Thymus (tissue), 11 donors: ENCODE measurements at regions not wholly inside any gene's neighbourhood (a gene's known extent, or its start where the extent isn't known, plus 50 kb on each side); places are given as distances from the start of the nearest gene placed in this dataset.

Source experiments
- DNase-seq, 9 donors: peaks; one replicate each; pipeline ENCODE4 v3.0.0-alpha.2; 2013; ENCODE audit warnings: low spot score in 9 of 9, low read depth in 6 of 9, missing footprints in 1 of 9
- H3K27ac ChIP-seq, 2 donors: one replicate each; pipeline ENCODE4 v1.5.1; 2013; ENCODE audit warnings: control low read depth in 1 of 2, low read depth in 1 of 2, low read length in 1 of 2, mild to moderate bottlenecking in 1 of 2, moderate library complexity in 1 of 2
- H3K27me3 ChIP-seq, 2 donors: one replicate each; pipeline ENCODE4 v1.5.1; 2013; ENCODE audit warnings: low read length in 1 of 2; ENCODE audit not compliant: control insufficient read depth in 2 of 2, insufficient read depth in 1 of 2
- H3K36me3 ChIP-seq, 2 donors: one replicate each; pipeline ENCODE4 v1.5.1; 2013; ENCODE audit warnings: low read length in 1 of 2, mild to moderate bottlenecking in 1 of 2, moderate library complexity in 1 of 2; ENCODE audit not compliant: control insufficient read depth in 2 of 2, insufficient read depth in 2 of 2
- H3K4me1 ChIP-seq, 2 donors: one replicate each; pipeline ENCODE4 v1.5.1; 2013; ENCODE audit warnings: low read length in 2 of 2; ENCODE audit not compliant: control insufficient read depth in 2 of 2, insufficient read depth in 2 of 2
- H3K4me3 ChIP-seq, 2 donors: one replicate each; pipeline ENCODE4 v1.5.1; 2013; ENCODE audit warnings: low read length in 2 of 2, control low read depth in 1 of 2, mild to moderate bottlenecking in 1 of 2
- H3K9me3 ChIP-seq, 2 donors: one replicate each; pipeline ENCODE4 v1.5.1; 2013; ENCODE audit warnings: low read length in 1 of 2, mild to moderate bottlenecking in 1 of 2; ENCODE audit not compliant: control insufficient read depth in 2 of 2, insufficient read depth in 1 of 2
- WGBS: extraction: QIAGEN DNeasy Blood & Tissue Kit; methylation state at CpG from one replicate; pipeline ENCODE4 v1.1.7; 2013; 5-methylcytosine and 5-hydroxymethylcytosine counted together
- donor health status: healthy.

- no peaks in the 10 kb centered on the region for H3K36me3 ChIP-seq
- peak overlapping the region in 1 of 2 donors; percentile 33 for H3K27ac ChIP-seq
- peaks cover 15 to 22% of the 10 kb centered on the region in 2 donors for H3K4me1 ChIP-seq
- 94% methylated on average over 3 of the region's 3 CpGs for WGBS
- H3K9me3 ChIP-seq = peaks cover 0 to 1% of the 10 kb centered on the region in 2 donors
- DNase-seq = no peak
- H3K4me3 ChIP-seq = no peak overlapping the region
- H3K27me3 ChIP-seq = no peaks in the 10 kb centered on the region
Observed at GRCh38 chr3:177746337-177746933, 549.2 kb upstream of the TBL1XR1 start.

DNA sequence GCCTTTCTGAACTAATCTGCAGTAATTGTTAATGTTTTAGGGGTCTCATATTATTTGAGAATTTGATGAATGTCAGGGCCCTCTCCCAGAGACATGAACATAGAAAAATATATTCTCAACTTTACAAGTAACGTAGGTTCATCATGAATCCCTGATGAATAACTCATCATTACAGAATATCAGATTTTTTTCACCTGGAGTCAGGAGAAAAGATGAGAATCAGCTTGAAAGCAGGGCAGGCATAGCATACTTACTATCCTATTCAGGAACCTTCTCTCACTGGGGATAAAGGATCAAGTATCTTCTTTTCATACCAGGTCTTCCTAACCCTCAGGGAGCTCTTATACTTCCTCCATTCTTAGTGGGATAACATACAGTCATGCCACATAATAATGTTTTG is 552.6 kb upstream of the TBL1XR1 start:
- Histone ChIP-seq H3K36me3 (no peaks in the 10 kb centered on the region), H3K4me1 (peaks cover 28 to 37% of the 10 kb centered on the region in 2 donors), H3K9me3 (peaks cover 0 to 3% of the 10 kb centered on the region in 2 donors), H3K27ac (no peak overlapping the region), H3K27me3 (no peaks in the 10 kb centered on the region), H3K4me3 (no peak overlapping the region)
- no peak for DNase-seq
- WGBS = 97% methylated on average over 1 of the region's 1 CpG

DNA sequence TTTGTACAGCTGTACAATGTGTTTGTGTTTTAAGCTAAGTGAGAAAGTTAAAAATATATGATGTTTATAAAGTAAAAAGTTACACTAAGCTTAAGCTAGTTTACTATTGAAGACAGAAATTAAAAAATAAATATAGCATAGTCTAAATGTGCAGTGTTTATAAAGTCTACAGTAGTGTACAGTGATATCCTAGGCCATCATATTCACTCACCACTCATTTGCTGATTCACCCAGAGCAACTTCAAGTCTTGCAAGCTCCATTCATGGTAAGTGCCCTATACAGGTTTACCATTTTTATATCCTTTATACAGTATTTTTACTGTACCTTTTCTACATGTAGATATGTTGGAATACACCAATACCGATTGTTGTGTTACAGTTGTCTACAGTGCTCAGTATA is 553.2 kb upstream of the TBL1XR1 start:
- 99% methylated on average over 1 of the region's 1 CpG for WGBS
- no peaks in the 10 kb centered on the region for H3K36me3 ChIP-seq
- no peak overlapping the region for H3K4me3 ChIP-seq

GRCh38 chr3:177751770-177752169 is 554.5 kb upstream of the TBL1XR1 start:
- DNase-seq = peak; percentile 43 to 85 (median 65)

More for the DNA sequence above, 553.2 kb upstream of the TBL1XR1 start:
- H3K27ac ChIP-seq = no peak overlapping the region
- DNase-seq = no peak
- H3K27me3 ChIP-seq = no peaks in the 10 kb centered on the region
- H3K4me1 ChIP-seq = peaks cover 28 to 37% of the 10 kb centered on the region in 2 donors
- H3K9me3 ChIP-seq = peaks cover 0 to 3% of the 10 kb centered on the region in 2 donors

DNA sequence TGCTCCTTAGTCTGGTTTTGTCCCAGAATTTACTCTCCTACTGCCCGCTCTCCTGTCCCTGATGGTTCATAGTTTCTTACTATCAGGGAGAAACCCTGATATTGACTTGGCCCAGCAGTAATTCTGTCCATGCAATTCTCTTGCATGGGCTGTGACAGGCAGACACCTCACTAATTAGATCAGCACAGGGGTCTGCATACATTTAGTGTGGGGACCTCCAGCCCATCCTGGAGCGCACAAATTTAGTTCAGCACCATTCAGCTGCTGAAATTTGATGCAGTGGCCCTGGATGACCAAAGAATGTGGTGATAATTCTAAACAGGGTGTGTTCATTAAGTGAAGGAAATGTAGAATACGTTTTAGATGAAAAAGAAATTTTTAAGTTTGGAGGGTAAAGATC is 555.5 kb upstream of the TBL1XR1 start:
- Histone ChIP-seq H3K36me3 (no peaks in the 10 kb centered on the region), H3K4me3 (no peak overlapping the region), H3K4me1 (peaks cover 28 to 34% of the 10 kb centered on the region in 2 donors), H3K27ac (peak overlapping the region in 1 of 2 donors; percentile 78), H3K9me3 (peaks cover 0 to 8% of the 10 kb centered on the region in 2 donors), H3K27me3 (no peaks in the 10 kb centered on the region)
- DNase-seq = no peak
- 94% methylated on average over 3 of the region's 3 CpGs for WGBS

More at GRCh38 chr3:177751770-177752169, 554.5 kb upstream of the TBL1XR1 start:
- no peaks in the 10 kb centered on the region for H3K27me3 ChIP-seq
- H3K4me3 ChIP-seq = no peak overlapping the region
- WGBS = 34% methylated on average over 4 of the region's 4 CpGs
- H3K9me3 ChIP-seq = peaks cover 0 to 3% of the 10 kb centered on the region in 2 donors
- no peaks in the 10 kb centered on the region for H3K36me3 ChIP-seq
- peak overlapping the region; percentile 66 to 88 for H3K27ac ChIP-seq
- H3K4me1 ChIP-seq = peaks cover 28 to 37% of the 10 kb centered on the region in 2 donors

DNA sequence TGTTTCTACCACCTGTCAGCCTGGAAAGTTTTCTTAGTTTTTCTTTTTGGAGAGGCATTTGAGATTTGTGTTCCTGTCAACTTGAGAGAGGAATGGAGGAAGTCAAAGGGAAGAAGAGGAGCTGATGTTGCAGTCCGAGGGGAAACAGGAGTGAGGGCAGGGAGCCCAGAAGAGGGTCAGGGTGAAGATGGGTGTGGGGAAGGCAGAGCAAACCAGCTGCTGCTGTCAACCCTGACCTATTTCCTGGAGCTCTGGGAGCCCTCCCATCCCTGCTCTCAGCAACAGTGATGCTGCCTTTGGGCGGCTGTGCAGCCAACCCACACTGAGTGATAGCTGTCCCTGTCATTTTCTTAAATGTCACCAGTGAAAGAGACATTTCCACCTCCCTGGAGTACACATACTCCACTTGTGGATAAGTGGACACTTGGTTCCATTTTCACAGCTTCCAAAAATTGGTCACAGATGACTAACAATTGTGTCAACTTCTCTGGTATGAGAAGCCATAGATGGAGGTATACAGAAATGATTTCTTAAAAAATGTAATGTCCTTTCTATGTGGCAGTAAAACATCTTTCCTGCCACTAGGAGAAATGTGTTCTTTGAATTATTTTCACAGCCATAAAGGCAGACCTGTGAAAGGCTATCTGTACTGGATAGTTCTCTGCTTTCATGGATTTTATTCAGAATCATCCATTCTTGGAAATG is 556.3 kb upstream of the TBL1XR1 start:
- H3K27me3 ChIP-seq = no peaks in the 10 kb centered on the region
- 59% methylated on average over 2 of the region's 2 CpGs for WGBS
- H3K9me3 ChIP-seq = peaks cover 0 to 11% of the 10 kb centered on the region in 2 donors
- no peaks in the 10 kb centered on the region for H3K36me3 ChIP-seq
- H3K4me3 ChIP-seq = no peak overlapping the region
- peaks cover 28 to 34% of the 10 kb centered on the region in 2 donors for H3K4me1 ChIP-seq
- DNase-seq = peak in 4 of 9 donors; percentile 29 to 59 (median 42)
- H3K27ac ChIP-seq = peak overlapping the region in 1 of 2 donors; percentile 46

DNA sequence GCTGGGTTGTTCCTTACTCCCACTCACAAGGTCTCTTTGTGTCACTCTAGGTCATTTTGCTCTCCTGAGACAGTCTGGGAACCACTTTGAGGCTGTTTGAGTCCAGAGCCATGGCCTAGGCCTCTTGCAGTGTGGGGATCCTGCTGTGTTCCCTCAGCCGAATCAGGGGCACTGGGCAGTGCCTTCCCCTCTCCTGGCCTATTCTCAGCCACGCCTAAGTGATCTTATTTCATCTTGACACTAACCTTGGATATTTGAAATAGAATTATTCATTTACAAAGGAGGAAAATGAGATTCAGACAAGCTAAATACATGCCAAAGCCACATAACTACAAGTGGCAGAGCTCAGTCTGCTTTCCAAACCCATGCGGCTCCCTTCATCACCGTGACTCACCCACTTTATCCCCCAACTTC is 557.2 kb upstream of the TBL1XR1 start:
- H3K4me3 ChIP-seq = no peak overlapping the region
- H3K4me1 ChIP-seq = peaks cover 28 to 34% of the 10 kb centered on the region in 2 donors
- DNase-seq = no peak
- no peaks in the 10 kb centered on the region for H3K36me3 ChIP-seq
- H3K9me3 ChIP-seq = peaks cover 0 to 11% of the 10 kb centered on the region in 2 donors
- WGBS = 94% methylated on average over 4 of the region's 4 CpGs
- H3K27ac ChIP-seq = no peak overlapping the region
- H3K27me3 ChIP-seq = no peaks in the 10 kb centered on the region

DNA sequence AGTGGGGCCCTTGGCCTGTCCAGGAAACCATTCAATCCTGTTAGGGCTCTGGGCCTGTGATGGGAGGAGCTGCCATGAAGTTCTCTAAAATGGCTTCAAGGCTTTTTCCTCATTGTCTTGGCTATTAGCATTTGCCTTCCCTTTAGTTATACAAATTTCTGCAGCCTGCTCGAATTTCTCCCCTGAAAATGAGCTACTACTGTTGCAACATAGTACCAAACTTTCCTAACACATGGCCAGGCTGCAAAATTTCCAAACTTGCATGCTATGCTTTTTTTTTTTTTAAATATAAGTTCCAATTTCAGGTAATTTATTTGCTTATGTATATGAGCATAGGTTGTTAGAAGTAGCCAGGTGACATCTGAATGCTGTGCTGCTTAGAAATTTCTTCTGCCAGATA is 560.8 kb upstream of the TBL1XR1 start:
- H3K27ac ChIP-seq = no peak overlapping the region
- DNase-seq = no peak
- peaks cover 0 to 8% of the 10 kb centered on the region in 2 donors for H3K9me3 ChIP-seq
- WGBS = 90% methylated on average over 1 of the region's 1 CpG
- no peak overlapping the region for H3K4me3 ChIP-seq
- no peaks in the 10 kb centered on the region for H3K36me3 ChIP-seq
- H3K4me1 ChIP-seq = peaks cover 12 to 14% of the 10 kb centered on the region in 2 donors
- no peaks in the 10 kb centered on the region for H3K27me3 ChIP-seq

DNA sequence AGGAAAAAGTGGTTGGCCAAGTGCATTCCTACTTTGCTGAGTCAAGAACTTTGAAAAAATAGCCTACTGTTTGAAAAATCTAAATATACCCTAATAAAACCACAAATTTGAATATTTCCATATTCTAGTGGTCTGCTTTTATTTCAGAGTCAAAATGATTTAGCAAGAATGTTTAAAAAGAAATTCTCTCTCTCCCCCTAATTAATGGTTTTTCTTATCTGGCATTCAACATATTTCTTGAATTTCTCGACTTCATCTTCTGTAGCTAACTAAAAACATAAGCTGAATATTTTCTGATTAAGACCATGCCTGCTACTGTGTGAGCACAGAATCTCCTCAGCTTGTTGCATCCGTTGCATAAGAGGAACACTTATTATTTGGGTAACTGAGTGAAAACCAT is 563.5 kb upstream of the TBL1XR1 start:
- WGBS = 93% methylated on average over 2 of the region's 2 CpGs

More for the DNA sequence above, 563.5 kb upstream of the TBL1XR1 start:
- H3K9me3 ChIP-seq = peaks cover 0 to 8% of the 10 kb centered on the region in 2 donors
- no peaks in the 10 kb centered on the region for H3K36me3 ChIP-seq
- no peak overlapping the region for H3K27ac ChIP-seq
- DNase-seq = no peak
- no peaks in the 10 kb centered on the region for H3K27me3 ChIP-seq
- H3K4me3 ChIP-seq = no peak overlapping the region
- H3K4me1 ChIP-seq = no peaks in the 10 kb centered on the region
